ENCODE measurements at regions not wholly inside any gene's neighbourhood (a gene's known extent, or its start where the extent isn't known, plus 50 kb on each side); places are given as distances from the start of the nearest gene placed in this dataset.
A peak's percentile ranks its signal among the peaks of the same experiment; 100 is the strongest.

GRCh38 chr2:182585430-182585829 is 130.6 kb upstream of the DNAJC10 start:
- TF ChIP-seq, protein P1, sequence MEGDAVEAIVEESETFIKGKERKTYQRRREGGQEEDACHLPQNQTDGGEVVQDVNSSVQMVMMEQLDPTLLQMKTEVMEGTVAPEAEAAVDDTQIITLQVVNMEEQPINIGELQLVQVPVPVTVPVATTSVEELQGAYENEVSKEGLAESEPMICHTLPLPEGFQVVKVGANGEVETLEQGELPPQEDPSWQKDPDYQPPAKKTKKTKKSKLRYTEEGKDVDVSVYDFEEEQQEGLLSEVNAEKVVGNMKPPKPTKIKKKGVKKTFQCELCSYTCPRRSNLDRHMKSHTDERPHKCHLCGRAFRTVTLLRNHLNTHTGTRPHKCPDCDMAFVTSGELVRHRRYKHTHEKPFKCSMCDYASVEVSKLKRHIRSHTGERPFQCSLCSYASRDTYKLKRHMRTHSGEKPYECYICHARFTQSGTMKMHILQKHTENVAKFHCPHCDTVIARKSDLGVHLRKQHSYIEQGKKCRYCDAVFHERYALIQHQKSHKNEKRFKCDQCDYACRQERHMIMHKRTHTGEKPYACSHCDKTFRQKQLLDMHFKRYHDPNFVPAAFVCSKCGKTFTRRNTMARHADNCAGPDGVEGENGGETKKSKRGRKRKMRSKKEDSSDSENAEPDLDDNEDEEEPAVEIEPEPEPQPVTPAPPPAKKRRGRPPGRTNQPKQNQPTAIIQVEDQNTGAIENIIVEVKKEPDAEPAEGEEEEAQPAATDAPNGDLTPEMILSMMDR (conservative IDR thresholded peaks at IDR 0.05; ENCODE audit: control insufficient read depth, insufficient read depth, low read depth, low read length): no peak
- DNase-seq (ENCODE audit: low read depth): no peak
- H3K4me3 ChIP-seq (ENCODE audit: control insufficient read depth, low read depth, low read length): no peak overlapping the region

DNA sequence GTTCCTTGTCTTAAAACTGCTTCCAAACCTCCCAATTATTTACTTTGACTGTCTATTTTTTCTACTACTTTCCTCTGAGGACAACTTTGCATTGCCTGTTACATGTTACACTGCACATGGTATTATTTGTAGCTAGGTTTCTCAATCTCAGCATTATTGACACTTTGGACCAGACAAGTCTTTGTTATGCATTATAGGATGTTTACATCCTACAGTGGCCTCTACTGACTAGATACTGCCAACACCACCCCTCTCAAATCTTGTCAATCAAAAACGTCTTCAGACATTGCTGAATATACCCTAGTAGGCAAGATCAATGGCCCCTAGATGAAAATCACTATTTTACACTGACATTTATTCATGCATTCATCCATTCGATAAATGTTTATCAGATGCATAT is 129.6 kb upstream of the DNAJC10 start:
- no peak overlapping the region for H3K4me3 ChIP-seq (ENCODE audit: control insufficient read depth, low read depth, low read length)
- DNase-seq (ENCODE audit: low read depth): no peak
- TF ChIP-seq, protein P1 (conservative IDR thresholded peaks at IDR 0.05; ENCODE audit: control insufficient read depth, insufficient read depth, low read depth, low read length): no peak

DNA sequence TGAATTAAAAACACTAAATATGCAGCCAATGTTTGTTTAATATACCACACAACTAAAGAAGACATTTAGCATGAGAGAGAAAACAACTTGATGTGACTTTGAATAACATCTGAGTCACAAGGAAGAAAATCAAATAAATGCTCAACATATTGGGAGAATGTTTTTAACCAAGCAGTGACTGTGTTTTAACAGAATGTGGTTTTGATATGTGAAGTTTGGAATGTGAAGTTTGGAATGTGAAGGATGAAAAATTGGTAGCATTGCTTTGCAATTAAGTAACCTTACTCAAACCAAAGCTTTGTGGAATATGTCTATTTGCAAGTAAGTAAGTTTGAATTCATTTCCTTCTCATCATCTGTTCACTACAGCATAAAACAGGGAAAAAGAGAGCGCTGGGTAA is 128.2 kb upstream of the DNAJC10 start:
- H3K4me3 ChIP-seq (ENCODE audit: control insufficient read depth, low read depth, low read length): no peak overlapping the region
- TF ChIP-seq, protein P1 (conservative IDR thresholded peaks at IDR 0.05; ENCODE audit: control insufficient read depth, insufficient read depth, low read depth, low read length): no peak
- peak; percentile 91 for DNase-seq (ENCODE audit: low read depth)

DNA sequence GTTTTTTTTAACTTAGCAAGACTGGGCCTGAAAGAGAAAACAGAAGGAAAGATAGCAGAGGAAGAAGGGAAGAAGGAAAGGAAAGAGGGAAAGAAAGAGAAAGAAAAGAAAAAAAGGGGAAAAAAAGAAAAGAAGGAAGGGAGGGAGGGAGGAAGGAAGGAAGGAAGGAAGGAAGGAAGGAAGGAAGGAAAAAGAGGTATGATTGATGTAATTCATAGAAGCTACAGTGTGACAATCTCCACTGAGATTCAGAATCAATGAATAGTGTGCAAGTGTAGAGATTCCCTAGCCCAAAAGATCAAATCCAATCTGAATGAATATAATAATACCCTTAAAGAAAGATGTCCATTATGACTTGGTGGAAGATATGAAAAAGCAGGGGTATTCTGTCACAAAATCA is 126.9 kb upstream of the DNAJC10 start:
- TF ChIP-seq, protein P1 (conservative IDR thresholded peaks at IDR 0.05; ENCODE audit: control insufficient read depth, insufficient read depth, low read depth, low read length): no peak
- no peak overlapping the region for H3K4me3 ChIP-seq (ENCODE audit: control insufficient read depth, low read depth, low read length)
- no peak for DNase-seq (ENCODE audit: low read depth)

DNA sequence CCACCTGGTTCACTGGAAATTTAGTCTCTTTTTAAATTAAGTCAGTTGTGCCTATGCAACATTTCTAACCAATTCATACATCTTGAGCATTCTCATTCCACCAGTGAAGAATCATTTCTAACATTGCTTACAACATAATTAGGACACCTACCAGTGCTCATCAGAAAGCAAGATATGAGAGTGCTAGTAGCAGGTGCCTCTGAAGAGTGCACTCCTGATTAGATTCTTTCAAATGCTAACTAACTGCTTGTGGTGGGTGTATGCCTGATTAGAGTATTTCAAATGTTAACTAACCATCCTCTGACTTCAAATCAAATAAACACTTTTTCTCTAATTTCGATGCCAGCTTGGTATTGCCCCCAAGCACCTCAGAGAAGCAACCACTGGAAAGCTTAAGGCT is 124.3 kb upstream of the DNAJC10 start:
- DNase-seq (ENCODE audit: low read depth): no peak
- TF ChIP-seq, protein P1 (conservative IDR thresholded peaks at IDR 0.05; ENCODE audit: control insufficient read depth, insufficient read depth, low read depth, low read length): no peak
- H3K4me3 ChIP-seq (ENCODE audit: control insufficient read depth, low read depth, low read length): no peak overlapping the region

- DNase-seq (ENCODE audit: low read depth): no peak
- TF ChIP-seq, protein P1 (conservative IDR thresholded peaks at IDR 0.05; ENCODE audit: control insufficient read depth, insufficient read depth, low read depth, low read length): peak; percentile 27
- H3K4me3 ChIP-seq (ENCODE audit: control insufficient read depth, low read depth, low read length): no peak overlapping the region
These were observed 123.2 kb upstream of the DNAJC10 start for GRCh38 chr2:182592691-182593393.

Measured in fibroblast of mammary gland (primary cell).